ENCODE measurements at regions not wholly inside any gene's neighbourhood (a gene's known extent, or its start where the extent isn't known, plus 50 kb on each side); places are given as distances from the start of the nearest gene placed in this dataset.
A peak's percentile ranks its signal among the peaks of the same experiment; 100 is the strongest.
"Not testable (repeated sequence)": the region's sequence is repeated elsewhere in the genome, so short reads cannot be mapped to it uniquely, and the experiment has no call there.

DNA sequence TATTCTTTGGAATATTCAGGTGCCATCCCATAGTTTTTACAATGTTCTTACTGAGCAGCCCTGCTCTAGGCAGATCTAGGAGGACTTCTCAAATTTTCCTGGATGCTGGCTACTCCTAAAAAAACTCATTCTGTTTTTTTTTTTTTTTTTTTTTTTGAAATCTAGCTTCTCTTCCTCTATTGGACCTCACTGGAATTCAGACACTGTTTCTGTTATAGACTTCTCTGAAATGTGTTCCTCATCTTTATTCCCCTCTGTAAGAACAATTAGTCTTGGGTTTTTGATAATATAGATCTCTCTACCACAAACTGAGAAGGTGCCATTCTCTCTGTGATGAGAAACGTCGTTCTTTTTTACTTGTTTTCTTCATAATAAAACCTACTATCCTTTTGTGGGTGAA is 115.3 kb upstream of the CCND2 start:
- no peak for DNase-seq (ENCODE audit: low read depth in 4 of 4, low spot score in 1 of 4)

DNA sequence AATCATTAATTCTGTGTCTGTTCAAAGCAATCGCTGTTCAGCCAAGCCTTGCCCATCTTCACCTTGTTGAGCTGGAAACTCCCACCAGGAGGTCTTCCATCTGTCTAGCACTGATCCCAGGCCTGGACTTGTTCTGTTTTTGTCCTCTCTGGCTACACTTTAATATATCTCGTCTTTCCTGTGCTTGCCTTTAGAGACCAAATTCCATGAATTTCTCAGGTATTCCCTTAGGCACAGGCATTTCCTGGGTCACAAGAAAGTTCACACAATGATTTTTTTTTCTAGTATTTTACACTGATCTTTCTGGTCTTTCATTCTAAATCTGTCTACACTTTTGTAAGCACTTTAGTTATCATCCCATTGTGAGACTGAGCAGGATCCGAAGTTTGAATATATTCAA is 116.4 kb upstream of the CCND2 start:
- DNase-seq (ENCODE audit: low read depth in 4 of 4, low spot score in 1 of 4) = no peak

DNA sequence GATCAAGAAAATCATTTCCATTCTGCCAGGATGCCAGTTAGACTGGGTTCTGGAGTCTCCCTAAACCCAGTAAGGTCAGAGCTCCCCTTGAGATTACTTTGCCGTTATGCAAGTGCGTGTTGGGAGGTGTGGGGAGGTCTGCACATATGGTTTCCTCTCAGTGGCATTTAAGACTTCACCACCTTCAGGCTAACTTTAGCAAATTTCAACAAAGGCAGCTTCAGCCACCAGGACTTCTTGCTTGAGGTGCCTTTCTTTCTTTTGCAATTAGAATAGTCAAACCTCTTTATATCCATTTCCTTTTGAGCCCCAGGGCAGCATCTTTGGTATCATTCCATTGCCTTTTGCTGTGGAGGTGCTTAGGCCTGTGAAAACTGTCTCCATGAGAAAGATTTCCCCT is 117.2 kb upstream of the CCND2 start:
- no peak for DNase-seq (ENCODE audit: low read depth in 4 of 4, low spot score in 1 of 4)

DNA sequence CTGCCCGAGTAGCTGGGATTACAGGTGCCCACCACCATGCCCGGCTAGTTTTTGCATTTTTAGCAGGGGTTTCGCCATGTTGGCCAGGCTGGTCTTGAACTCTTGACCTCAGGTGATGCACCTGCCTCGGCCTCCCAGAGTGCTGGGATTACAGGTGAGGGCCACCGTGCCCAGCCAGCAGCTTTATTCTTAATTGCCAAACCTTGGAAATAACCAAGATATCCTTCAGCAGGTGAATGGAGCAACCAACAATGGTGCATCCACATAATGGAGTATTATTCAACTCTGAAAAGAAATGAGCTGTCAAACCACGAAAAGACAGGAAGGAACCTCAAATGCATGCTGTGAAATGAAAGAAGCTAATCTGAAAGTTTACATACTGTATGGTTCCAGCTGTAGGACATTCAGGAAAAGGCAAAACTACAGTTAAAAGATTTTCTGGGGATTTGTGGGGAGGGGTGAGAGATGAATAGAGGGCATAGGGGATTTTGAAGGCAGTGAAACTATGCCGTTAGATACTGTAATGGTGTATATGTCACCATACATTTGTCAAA is 118.8 kb upstream of the CCND2 start:
- DNase-seq (ENCODE audit: low read depth in 4 of 4, low spot score in 1 of 4) = no peak

DNA sequence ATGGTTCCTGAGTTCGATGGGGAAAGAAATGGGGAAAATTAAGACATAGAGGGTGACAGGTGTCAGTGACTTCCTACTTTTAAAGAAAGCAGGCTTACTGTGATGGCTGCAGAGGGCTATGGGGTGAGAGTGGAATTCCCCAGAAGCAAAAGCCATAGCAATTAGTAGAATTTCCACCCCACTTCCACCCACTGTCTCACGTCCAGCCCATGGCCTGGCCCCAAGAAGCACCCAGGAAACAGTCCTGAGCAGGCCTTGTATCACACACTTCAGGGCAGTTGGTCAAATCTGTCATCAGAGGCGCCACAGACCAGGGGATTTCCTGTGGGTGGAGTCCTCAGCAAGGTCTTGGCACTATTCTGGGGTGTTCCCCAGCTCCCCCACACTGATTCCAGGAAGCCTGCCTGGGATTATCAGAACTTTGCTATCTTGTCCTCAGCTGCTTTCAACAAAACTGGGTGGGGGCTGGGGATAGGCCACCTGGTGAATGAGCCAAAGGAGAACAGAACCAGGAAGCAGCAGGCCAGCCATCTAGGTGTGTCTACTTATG is 120.1 kb upstream of the CCND2 start:
- peak in 2 of 4 experiments; percentile 42 to 66 for DNase-seq (ENCODE audit: low read depth in 4 of 4, low spot score in 1 of 4)

DNA sequence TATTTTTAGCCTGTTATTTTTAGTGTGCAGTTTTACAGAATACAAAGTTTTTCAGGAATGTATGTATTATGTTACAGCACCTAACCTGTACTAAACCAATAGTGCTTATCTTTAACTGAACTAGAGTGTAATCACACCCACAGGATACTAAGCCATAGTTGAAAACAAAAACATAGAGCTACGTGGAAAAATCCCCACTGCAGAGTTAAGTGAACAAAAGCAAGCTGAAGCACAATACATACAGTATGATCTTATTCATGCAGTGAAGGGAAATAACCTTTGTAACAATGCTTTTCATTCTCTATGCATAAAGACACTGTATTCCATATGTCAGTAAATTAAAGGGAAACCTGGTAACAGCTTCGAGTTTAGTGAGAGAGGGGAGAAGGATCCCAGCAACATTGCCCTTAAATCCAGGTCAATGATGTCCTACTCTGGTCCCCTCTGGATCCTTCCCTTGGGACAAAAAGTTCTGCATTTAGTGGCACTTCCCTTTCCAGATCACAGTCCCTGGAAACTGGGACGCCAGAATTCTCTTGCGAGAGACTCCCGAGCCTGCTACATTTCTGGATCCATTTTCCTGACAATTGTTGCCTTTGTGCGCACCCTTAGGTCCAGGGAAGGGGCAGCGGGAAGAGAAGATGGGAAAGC is 121.3 kb upstream of the CCND2 start:
- DNase-seq (ENCODE audit: low read depth in 4 of 4, low spot score in 1 of 4) = no peak

DNA sequence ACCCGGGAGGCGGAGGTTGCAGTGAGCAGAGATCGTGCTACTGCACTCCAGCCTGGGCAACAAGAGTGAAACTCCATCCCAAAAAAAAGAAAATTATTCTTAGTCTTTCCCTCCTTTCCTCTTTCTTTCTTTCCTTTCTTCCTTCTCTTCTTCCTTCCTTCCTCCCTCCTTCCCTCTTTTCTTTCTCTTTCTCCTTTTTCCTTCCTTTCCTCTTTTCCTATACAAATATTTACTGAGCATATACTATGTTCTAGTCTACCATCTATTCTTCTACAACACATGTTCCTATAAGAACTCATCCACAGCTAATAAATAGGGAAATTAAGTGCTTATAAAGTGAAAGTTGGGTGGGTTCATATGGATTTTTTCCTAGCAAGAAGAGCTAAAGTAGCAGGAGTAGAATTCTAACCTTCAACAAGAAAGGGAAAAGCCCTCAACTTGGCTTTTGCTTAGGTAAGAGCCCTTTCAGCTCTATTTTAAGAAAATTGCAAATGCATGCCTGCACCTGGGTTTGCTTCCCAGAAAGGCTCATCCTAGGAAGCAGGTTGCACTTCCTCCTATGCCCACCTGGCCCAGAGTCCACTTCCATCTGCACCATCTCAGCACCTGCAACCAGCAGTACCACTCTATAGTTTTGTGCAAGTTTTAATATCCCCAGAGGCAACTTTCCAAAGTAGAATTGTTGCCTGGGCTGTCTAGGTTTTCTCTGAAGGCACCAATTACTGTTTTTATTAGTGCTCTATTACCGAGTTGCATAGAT is 122.0 kb upstream of the CCND2 start:
- no peak for DNase-seq (ENCODE audit: low read depth in 4 of 4, low spot score in 1 of 4)

DNA sequence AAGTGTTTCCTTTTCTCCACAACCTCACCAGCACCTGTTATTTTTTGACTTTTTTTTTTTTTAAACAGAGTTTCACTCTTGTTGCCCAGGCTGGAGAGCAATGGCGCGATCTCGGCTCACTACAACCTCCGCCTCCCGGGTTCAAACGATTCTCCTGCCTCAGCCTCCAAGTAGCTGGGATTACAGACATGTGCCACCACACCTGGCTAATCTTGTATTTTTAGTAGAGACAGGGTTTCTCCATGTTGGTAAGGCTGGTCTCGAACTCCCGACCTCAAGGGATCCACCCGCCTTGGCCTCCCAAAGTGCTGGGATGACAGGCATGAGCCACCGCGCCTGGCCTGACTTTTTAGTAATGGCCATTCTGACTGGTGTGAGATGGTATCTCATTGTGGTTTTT is 123.2 kb upstream of the CCND2 start:
- DNase-seq (ENCODE audit: low read depth in 4 of 4, low spot score in 1 of 4) = not testable (repeated sequence)

DNA sequence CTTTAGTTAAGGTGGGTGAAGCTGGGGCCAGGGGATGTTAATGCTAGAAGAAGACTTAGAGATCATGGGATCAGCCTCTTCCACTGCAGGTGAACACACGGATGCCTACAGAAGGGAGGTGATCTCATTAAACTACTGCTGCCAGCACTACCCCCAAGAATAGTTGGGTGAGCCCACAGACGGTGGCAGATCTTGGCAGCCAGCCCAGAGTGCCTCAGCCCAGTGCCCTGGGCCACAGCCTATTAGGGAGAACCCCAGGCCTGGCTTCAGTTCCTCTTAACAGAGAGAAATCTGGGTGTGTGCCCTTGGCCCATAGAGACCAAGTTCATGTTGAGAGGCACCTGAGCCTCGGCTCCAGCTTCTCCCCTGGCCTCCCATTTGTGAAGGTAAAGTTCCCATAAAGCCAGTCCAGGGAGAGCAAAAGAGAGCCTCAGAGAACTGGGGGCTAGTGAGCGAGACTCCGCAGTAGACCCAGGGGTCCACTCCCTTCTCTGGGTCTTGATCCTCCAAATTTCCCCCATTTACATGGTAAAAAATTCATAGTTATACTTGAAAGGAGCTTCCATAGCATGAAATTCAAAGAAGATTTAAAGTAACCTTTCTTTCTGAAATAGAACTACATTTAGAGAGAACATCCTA is 125.0 kb upstream of the CCND2 start:
- DNase-seq (ENCODE audit: low read depth in 4 of 4, low spot score in 1 of 4) = no peak

DNA sequence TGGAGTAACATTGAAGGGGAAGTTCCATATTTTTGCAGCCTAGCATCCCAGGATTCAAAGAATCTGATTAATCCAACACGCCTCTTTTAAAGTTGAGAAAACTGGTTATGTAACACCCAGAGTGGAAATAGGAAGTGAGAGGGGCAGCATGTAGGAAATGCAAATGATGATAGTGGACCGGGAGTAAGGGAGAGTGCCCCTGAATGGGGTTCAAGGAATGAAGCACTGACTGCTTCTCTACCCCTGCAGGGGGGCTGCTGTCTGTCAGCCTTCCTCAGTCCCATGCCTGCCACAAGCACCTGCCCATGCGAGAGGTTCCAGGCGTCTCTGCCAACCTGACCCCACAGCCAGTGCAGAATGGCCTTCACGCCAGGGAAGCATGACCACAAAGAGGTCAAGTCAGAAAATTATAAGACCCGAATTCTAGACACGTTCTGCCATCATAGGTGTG is 126.5 kb upstream of the CCND2 start:
- no peak for DNase-seq (ENCODE audit: low read depth in 4 of 4, low spot score in 1 of 4)

DNA sequence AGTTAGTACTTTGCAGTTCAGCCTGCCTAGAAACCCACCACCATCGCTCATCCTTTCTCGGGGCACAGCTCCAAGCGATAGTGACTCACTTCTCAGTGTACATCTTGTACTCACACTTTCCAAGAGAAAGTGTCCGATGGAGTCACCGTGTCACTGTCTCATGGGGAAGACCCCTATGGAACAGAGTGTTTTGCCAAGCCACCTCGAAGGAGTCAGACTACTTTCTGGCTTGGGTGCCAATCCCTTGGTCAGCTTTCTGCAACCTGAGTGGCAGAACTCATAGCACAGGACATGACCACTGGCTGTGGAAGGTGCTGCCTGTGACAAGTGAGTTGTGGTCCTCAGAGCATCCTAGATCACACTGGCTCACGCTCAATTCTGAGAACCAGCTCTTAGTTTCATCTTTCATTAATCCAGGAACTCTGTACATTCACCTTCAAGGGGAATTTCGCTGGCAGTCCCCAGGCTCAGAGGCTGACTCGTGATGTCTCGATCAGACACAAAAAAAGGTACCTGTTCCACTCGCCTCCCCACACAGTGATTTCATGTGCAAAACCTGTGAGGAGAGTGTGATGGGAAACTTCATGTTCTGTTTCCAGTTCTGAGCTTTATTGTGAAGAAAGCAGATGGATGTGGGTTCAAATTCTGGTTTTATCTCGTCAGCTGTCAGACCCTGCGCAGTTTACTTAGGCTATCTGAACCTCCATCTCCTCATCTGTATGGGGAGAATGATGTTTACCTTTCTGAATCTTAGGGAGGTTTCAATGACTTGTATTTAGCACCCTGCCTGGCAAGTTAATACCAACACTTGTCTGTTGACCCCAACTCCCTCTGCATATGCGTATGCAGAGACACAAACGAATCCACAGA is 127.3 kb upstream of the CCND2 start:
- DNase-seq (ENCODE audit: low read depth in 4 of 4, low spot score in 1 of 4) = peak in 3 of 4 experiments; percentile 41 to 68 (median 53)

DNA sequence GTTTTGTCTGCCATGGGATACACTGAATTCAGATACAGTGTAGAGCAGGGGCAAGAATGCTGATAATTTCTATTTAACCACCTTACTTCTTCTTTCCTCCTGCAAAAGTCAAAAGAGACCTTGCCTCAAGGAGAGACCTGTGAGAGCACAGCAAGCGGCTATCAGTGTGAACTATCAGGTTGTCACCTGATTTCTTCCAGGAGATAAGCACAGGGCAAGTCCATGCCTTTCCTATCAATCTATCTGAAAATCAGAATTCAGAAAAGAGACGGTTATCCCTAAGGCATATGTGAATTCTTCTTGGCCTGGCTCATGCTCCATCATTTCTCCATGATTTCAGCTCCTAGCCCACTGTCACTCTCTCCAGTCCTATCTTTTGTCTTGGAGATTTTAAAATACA is 128.9 kb upstream of the CCND2 start:
- no peak for DNase-seq (ENCODE audit: low read depth in 4 of 4, low spot score in 1 of 4)

DNA sequence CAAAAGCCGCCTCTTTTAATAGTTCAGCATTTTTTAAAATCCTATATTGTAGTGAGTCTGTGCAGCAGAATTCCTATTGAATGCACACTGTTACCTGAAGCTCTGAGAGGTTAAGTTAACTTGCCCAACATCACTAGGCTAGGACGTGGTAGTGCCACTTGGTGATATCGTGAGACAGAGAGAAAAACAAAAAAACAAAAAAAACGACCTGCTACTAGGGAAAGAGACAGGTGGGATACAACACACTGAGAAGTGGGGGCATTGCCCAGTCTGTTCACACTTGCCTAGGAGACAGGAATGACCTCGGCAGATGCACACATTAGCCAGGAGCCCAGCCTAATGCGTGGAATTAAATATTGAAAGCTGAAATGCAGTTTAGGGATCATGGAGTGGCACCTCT is 129.7 kb upstream of the CCND2 start:
- no peak for DNase-seq (ENCODE audit: low read depth in 4 of 4, low spot score in 1 of 4)

DNA sequence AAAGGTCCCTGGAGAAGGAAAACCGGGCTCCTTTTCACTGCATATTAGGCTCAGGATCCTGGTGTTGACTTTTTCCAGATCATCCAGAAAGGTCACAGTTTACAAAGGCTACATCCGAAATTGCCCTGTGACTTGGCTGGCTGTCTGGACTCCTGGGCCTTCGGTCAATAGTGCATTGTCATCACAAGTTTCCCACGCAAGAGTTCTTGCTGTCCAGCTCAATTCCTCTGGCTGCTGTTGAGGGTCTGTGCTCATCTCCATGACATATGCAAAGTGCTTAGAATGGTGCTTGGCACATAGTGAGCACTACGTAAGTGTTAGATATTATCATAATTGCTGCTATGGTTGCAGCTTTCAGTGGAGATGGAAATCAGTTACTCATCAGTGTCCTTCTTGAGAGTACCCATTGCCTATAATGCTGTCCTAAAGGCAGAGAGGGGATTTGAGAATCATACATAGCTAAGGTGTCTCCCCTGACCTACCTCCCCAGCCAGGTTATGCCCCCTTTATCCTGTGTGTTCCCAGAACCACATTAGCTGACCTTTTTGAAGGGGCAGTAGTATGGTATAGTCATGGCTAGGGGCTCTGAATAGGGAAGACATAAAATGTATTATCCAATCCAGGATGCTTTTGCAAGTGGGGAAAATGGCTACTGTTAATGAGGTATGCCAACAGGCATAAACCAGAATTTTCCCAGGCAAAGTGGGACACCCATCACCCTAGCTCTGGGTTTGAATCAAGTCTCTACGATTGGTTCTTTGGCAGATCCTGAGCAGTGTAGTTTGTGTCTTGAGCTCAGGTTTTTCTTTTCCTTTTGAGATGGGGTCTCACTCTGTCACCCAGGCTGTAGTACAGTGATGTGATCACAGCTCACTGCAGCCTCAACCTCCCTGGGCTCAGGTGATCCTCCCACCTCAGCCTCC is 132.0 kb upstream of the CCND2 start:
- DNase-seq (ENCODE audit: low read depth in 4 of 4, low spot score in 1 of 4) = no peak

DNA sequence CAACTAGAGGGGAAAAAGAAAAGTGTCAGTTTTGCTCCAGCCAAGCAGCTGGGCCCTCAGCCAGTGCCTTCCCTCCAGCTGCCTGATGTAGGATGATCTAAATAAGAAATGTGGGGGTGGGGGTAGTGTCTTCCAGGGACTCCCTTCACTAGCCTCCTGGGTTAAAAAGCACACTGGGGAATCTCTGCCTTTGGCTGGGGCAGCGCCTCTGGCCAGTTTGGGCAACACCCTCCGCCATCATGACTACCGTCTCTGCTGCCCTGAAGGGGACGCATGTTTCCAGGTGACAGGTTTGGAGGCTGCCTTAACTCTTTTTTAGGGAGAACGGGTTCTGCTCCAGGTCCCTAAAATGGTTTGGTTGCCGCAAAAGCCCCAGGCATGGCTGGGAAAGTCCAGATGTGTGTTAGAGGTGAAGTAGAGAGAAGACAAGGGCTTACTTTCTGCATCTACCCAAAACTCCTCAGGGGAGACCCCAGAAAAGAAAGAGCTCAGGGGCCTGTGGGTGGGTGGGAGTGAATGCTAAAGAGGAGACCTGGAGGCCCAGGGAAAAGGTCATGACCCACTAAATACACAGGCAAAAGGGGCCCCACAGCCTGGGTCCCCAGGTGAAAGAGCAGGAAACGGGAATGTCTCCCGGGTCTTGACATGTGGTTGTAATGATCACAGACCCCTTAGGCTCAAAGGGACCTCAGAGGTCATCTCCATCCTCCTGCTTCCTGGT is 132.8 kb upstream of the CCND2 start:
- DNase-seq (ENCODE audit: low read depth in 4 of 4, low spot score in 1 of 4) = no peak

DNA sequence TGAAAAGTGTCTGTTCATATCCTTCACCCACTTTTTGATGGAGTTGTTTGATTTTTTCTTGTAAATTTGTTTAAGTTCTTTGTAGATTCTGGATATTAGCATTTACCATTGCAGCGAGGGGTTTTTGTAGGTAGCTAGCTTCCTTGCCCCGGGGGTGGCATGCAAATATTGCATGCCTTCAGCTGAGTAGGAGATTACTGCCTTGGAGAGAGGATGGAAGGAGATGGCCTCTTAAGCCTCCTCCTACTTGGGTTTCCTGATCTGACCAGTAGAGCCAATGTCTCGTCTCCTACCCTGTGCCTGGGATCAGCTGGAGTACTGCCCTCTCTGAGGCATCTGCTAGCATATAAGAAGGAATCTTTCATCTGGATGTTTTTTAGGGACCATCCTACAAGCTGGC is 134.4 kb upstream of the CCND2 start:
- DNase-seq (ENCODE audit: low read depth in 4 of 4, low spot score in 1 of 4) = no peak

DNA sequence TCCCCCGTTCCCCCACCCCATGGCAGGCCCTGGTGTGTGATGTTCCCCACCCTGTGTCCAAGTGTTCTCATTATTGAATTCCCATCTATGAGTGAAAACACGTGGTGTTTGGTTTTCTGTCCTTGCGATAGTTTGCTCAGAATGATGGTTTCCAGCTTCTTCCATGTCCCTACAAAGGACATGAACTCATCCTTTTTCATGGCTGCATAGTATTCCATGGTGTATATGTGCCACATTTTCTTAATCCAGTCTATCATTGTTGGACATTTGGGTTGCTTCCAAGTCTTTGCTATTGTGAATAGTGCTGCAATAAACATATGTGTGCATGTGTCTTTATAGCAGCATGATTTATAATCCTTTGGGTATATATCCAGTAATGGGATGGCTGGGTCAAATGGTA is 135.0 kb upstream of the CCND2 start:
- not testable (repeated sequence) for DNase-seq (ENCODE audit: low read depth in 4 of 4, low spot score in 1 of 4)

DNA sequence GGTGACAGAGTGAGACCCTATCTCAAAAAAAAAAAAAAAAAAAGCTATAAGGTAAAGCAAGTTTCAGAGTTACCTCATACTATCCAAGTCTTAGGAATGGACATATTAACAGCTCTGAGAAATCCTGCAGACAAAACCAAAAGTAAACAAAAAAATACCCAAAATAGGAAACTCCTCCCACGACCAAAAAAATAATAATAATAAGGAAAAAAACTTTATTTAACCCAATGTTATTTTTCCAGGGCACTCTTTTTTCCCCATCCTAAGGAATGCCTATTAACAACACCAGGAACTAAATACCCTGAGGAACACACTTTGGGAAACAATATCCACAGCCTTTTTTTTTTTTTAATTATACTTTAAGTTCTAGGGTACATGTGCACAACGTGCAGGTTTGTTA is 135.5 kb upstream of the CCND2 start:
- DNase-seq (ENCODE audit: low read depth in 4 of 4, low spot score in 1 of 4) = no peak

DNA sequence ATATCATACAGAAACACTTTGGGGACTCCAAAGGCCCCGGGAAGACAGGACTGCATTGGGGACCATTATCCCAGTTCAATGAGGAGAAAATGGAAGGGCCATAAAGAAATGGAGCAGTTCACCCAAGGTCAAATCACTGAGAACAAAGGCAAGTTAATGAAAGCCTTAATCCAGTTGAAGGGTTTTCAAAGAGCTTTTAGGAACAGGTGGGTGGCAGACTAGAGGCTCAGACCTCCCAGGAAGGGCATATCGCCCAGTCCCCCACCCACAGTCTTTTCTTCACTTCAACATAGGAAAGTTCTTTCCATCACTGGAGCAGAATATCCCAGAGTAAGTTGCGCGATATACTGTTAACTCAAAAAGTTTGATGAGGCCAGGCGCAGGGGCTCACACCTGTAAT is 136.1 kb upstream of the CCND2 start:
- DNase-seq (ENCODE audit: low read depth in 4 of 4, low spot score in 1 of 4) = no peak

All from stimulated activated CD4-positive, alpha-beta T cell treated with anti-CD3 and anti-CD28 coated beads, Interleukin-1b, Interleukin-23, amount 100 ng/mL, for 24 hours (primary cell).